ENCODE measurements at regions not wholly inside any gene's neighbourhood (a gene's known extent, or its start where the extent isn't known, plus 50 kb on each side); places are given as distances from the start of the nearest gene placed in this dataset.

DNA sequence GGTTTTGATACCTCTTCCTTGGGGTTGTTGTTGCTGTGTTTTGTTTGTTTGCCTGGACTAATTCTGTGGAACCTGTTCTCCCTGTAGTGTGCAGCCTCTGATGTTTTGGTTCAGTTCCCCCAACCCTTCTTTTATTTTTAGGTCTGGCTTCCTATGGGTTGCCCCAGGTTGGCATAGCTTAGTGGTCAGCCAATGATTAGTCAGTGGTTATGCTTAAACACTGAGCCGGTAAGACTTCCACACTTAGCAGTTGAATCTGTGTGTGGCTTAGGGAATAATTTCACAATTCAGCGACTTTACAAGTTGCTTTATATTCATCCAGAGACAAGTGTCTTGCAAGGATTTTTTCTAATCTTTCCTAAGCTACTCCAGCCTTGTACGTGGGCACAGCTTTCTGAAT, 78.6 kb upstream of the CLPB start:
- TF ChIP-seq, protein P1, sequence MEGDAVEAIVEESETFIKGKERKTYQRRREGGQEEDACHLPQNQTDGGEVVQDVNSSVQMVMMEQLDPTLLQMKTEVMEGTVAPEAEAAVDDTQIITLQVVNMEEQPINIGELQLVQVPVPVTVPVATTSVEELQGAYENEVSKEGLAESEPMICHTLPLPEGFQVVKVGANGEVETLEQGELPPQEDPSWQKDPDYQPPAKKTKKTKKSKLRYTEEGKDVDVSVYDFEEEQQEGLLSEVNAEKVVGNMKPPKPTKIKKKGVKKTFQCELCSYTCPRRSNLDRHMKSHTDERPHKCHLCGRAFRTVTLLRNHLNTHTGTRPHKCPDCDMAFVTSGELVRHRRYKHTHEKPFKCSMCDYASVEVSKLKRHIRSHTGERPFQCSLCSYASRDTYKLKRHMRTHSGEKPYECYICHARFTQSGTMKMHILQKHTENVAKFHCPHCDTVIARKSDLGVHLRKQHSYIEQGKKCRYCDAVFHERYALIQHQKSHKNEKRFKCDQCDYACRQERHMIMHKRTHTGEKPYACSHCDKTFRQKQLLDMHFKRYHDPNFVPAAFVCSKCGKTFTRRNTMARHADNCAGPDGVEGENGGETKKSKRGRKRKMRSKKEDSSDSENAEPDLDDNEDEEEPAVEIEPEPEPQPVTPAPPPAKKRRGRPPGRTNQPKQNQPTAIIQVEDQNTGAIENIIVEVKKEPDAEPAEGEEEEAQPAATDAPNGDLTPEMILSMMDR (IDR thresholded peaks at IDR 0.05) = no peak
- TF ChIP-seq EP300 (IDR thresholded peaks at IDR 0.05) = no peak

All from ovary (tissue), 3 donors.